HepG2 (cell line): ENCODE measurements at regions not wholly inside any gene's neighbourhood (a gene's known extent, or its start where the extent isn't known, plus 50 kb on each side); places are given as distances from the start of the nearest gene placed in this dataset.

ENCODE experiments used
- ATAC-seq: fragments of 200-7000 bp; cut with Tn5 transposase; 3 replicates; pipeline ENCODE4 v1.9.1; 2020; ENCODE audit warnings: mild to moderate bottlenecking, moderate library complexity
- BruUV-seq: library from RNA; stranded (reverse); fragments of 400-500 nt; replicated peaks from 2 replicates; lab custom pipeline; 2021; lab: Mats Ljungman, UMichigan
- CTCF ChIA-PET: fragments of 300-600 bp; formaldehyde crosslinking; extraction: SDS; loops from one replicate; lab custom pipeline; 2021; ENCODE audit warnings: low total read pairs, inconsistent platforms, low intra/inter-chr PET ratio; lab: Yijun Ruan, JAX
- POLR2A ChIA-PET: fragments of 350-600 bp; sonication (Branson Sonifier 250); formaldehyde crosslinking; loops from one replicate; lab custom pipeline; 2020; ENCODE audit warnings: antibody characterized with exemption, inconsistent platforms; lab: Yijun Ruan, JAX
- DNase-seq: peaks from one replicate; pipeline ENCODE4 v3.0.0-alpha.2; 2015; ENCODE audit warnings: low spot score
- FAIRE-seq: peaks from 3 replicates; lab custom pipeline; 2011; peaks lifted over from hg19 to GRCh38; lab: Jason Lieb, UNC
- H2AFZ ChIP-seq: one replicate; pipeline ENCODE4 v1.6.1; 2011; ENCODE audit warnings: low read length, inconsistent platforms
- H3K27ac ChIP-seq: fragments of 300-600 bp; 3 replicates; pipeline ENCODE4 v1.8.0; 2011; ENCODE audit warnings: mixed run types, mild to moderate bottlenecking, mixed read lengths, low read length, inconsistent platforms; ENCODE audit not compliant: insufficient read depth; ENCODE audit errors: extremely low read length
- H3K27me3 ChIP-seq, 2 experiments: fragments of 200-600 bp in 1 of 2; 2 replicates in 1 of 2; 3 replicates in 1 of 2; pipeline versions ENCODE4 v1.6.0 to v1.8.0; 2011; ENCODE audit warnings: low read length in 2 of 2, mild to moderate bottlenecking in 2 of 2, moderate library complexity in 2 of 2, inconsistent platforms in 1 of 2; ENCODE audit not compliant: insufficient read depth in 2 of 2, control insufficient read depth in 1 of 2
- H3K36me3 ChIP-seq, 2 experiments: fragments of 200-600 bp in 1 of 2; replicated peaks in 1 of 2; 2 replicates in 1 of 2; 3 replicates in 1 of 2; pipeline versions ENCODE4 v1.5.1 to v1.8.0; 2011; ENCODE audit warnings: low read length in 2 of 2, inconsistent platforms in 1 of 2; ENCODE audit not compliant: insufficient read depth in 2 of 2, control insufficient read depth in 1 of 2
- H3K4me1 ChIP-seq: 2 replicates; pipeline ENCODE4 v1.5.1; 2012; ENCODE audit warnings: low read length, inconsistent platforms; ENCODE audit not compliant: insufficient read depth
- H3K4me2 ChIP-seq: 2 replicates; pipeline ENCODE4 v1.6.0; 2011; ENCODE audit warnings: low read depth, low read length, inconsistent platforms
- H3K4me3 ChIP-seq, 3 experiments: fragments of 200-600 bp in 1 of 3; sonication (generic), shearing (Covaris generic) in 1 of 3; replicated peaks in 1 of 3; 2 replicates each; pipeline ENCODE4 v1.5.1; 2011 to 2016; ENCODE audit warnings: low read length in 3 of 3, inconsistent platforms in 2 of 3, low read depth in 2 of 3, mild to moderate bottlenecking in 2 of 3, control low read depth in 1 of 3, mixed read lengths in 1 of 3; ENCODE audit not compliant: insufficient read depth in 1 of 3
- H3K79me2 ChIP-seq: one replicate; pipeline ENCODE4 v1.6.1; 2011; ENCODE audit warnings: low read length, inconsistent platforms; ENCODE audit not compliant: insufficient read depth
- H3K9ac ChIP-seq: 2 replicates; pipeline ENCODE4 v1.6.0; 2011; ENCODE audit warnings: mild to moderate bottlenecking, low read depth, low read length, inconsistent platforms; ENCODE audit not compliant: insufficient read depth
- H3K9me3 ChIP-seq: 2 replicates; pipeline ENCODE4 v1.5.1; 2012; ENCODE audit warnings: mild to moderate bottlenecking, low read length
- H4K20me1 ChIP-seq: 2 replicates; pipeline ENCODE4 v1.6.0; 2011; ENCODE audit warnings: inconsistent platforms, mild to moderate bottlenecking, low read length, moderate library complexity; ENCODE audit not compliant: insufficient read depth
- ATF6 ChIP-seq: sonication (generic); formaldehyde crosslinking; conservative IDR thresholded peaks from 2 replicates; pipeline ENCODE4 v1.4.0; 2020; ENCODE audit warnings: missing genetic modification reagents
- ELF1 ChIP-seq: sonication (generic); formaldehyde crosslinking; IDR thresholded peaks from 2 replicates; pipeline ENCODE4 v1.4.0; 2020; ENCODE audit warnings: missing genetic modification reagents
- HDAC1 ChIP-seq: sonication (generic); formaldehyde crosslinking; IDR thresholded peaks from 2 replicates; pipeline ENCODE4 v1.5.1; 2020; ENCODE audit warnings: mild to moderate bottlenecking, missing genetic modification reagents
- PHF20 ChIP-seq: sonication (generic); formaldehyde crosslinking; IDR thresholded peaks from 2 replicates; pipeline ENCODE4 v1.5.0; 2020; ENCODE audit warnings: mild to moderate bottlenecking, missing genetic modification reagents
- PITX1 ChIP-seq: sonication (generic); formaldehyde crosslinking; IDR thresholded peaks from 2 replicates; pipeline ENCODE4 v1.5.1; 2020; ENCODE audit warnings: mild to moderate bottlenecking, missing genetic modification reagents
- POLR2G ChIP-seq: fragments of 200-400 bp; formaldehyde crosslinking; IDR thresholded peaks from 2 replicates; pipeline ENCODE4 v1.6.1; 2018; ENCODE audit warnings: mild to moderate bottlenecking, low read depth, low read length, moderate library complexity
- TBP ChIP-seq: sonication (generic); formaldehyde crosslinking; IDR thresholded peaks from 2 replicates; pipeline ENCODE4 v1.5.0; 2020; ENCODE audit warnings: missing genetic modification reagents
- THAP8 ChIP-seq: sonication (generic); formaldehyde crosslinking; IDR thresholded peaks from 2 replicates; pipeline ENCODE4 v1.5.1; 2020; ENCODE audit warnings: missing genetic modification reagents, mild to moderate bottlenecking, borderline replicate concordance
- ZNF235 ChIP-seq: sonication (generic); formaldehyde crosslinking; IDR thresholded peaks from 2 replicates; pipeline ENCODE4 v1.8.1; 2023; ENCODE audit warnings: mild to moderate bottlenecking, missing genetic modification reagents, borderline replicate concordance
- WGBS: methylation state at CpG from one replicate; pipeline ENCODE4 v1.1.6; 2017; ENCODE audit warnings: low lambda C conversion rate; 5-methylcytosine and 5-hydroxymethylcytosine counted together
- in situ Hi-C: cut with HindIII; loops from 2 replicates; pipeline ENCODE4 v1.10.0; 2017; ENCODE audit warnings: low pct_unique_long_range_greater_than_20kb; ENCODE audit not compliant: extremely low pct_ligation_motif_present
- intact Hi-C: fragments of 100-400 bp; cut with micrococcal nuclease; formaldehyde crosslinking; loops from one replicate; pipeline ENCODE4 v1.10.0; 2022; ENCODE audit not compliant: unreplicated experiment

- no peaks in the 10 kb centered on the region for H3K79me2 ChIP-seq
- FAIRE-seq: no peak
- no peaks in the 10 kb centered on the region for H3K9me3 ChIP-seq
- 0% methylated on average over 5 of the region's 5 CpGs for WGBS
- TF ChIP-seq PHF20 (CRISPR knock-in tag): no peak
- no peak for TF ChIP-seq PITX1 (CRISPR knock-in tag)
- TF ChIP-seq HDAC1 (CRISPR knock-in tag): no peak
- no peak for TF ChIP-seq POLR2G
- no peak for TF ChIP-seq ELF1 (CRISPR knock-in tag)
- TF ChIP-seq THAP8 (CRISPR knock-in tag): no peak
- no peak for TF ChIP-seq TBP (CRISPR knock-in tag)
- no peak for TF ChIP-seq ATF6 (CRISPR knock-in tag)
- TF ChIP-seq ZNF235 (CRISPR knock-in tag): no peak
- no peaks in the 10 kb centered on the region; the same call in 1 of the 2 replicates for H3K4me1 ChIP-seq
- H3K36me3 ChIP-seq: no peaks in the 10 kb centered on the region
- no peak overlapping the region for H2AFZ ChIP-seq
- no peak overlapping the region for H3K27ac ChIP-seq
- H4K20me1 ChIP-seq: no peaks in the 10 kb centered on the region
- peaks cover 0 to 80% of the 10 kb centered on the region in 2 experiments; a peak in 4 of 5 replicates for H3K27me3 ChIP-seq
- POLR2A ChIA-PET: no interaction called here
- in situ Hi-C loops (no loop called here), intact Hi-C loops (no loop called here)
- no peak overlapping the region for H3K4me3 ChIP-seq
- H3K4me2 ChIP-seq: no peak overlapping the region
- no TSS peak for BruUV-seq
- no peak for DNase-seq
- CTCF ChIA-PET: no interaction called here
- no peak for ATAC-seq
- no peak overlapping the region for H3K9ac ChIP-seq
Observed at GRCh38 chr15:89393056-89393455, 58.4 kb upstream of the POLG start.
